ENCODE measurements at regions not wholly inside any gene's neighbourhood (a gene's known extent, or its start where the extent isn't known, plus 50 kb on each side); places are given as distances from the start of the nearest gene placed in this dataset.

- TF ChIP-seq POLR2AphosphoS5 (IDR thresholded peaks at IDR 0.05; ENCODE audit: low read depth, low read length) (no peak), CTCF (IDR thresholded peaks at IDR 0.05) (no peak), EP300 (IDR thresholded peaks at IDR 0.05; ENCODE audit: borderline replicate concordance in 1 of 2, low read depth in 1 of 2, low read length in 1 of 2) (no peak), JUND (IDR thresholded peaks at IDR 0.05) (no peak), RAD21 (IDR thresholded peaks at IDR 0.05; ENCODE audit: low read length) (no peak), RFX5 (IDR thresholded peaks at IDR 0.05; ENCODE audit: low read length) (no peak)
Measured at GRCh38 chr4:54793856-54794422, 136.2 kb downstream of the KIT start.
